ENCODE measurements at regions not wholly inside any gene's neighbourhood (a gene's known extent, or its start where the extent isn't known, plus 50 kb on each side); places are given as distances from the start of the nearest gene placed in this dataset.

- no peak for DNase-seq (ENCODE audit: low read depth)
- H3K4me3 ChIP-seq (ENCODE audit: low read length), result no peak overlapping the region
- no peak for TF ChIP-seq CTCF (conservative IDR thresholded peaks at IDR 0.05; ENCODE audit: low read length)
These were observed 149.8 kb upstream of the TLL1 start for GRCh38 chr4:165723051-165723795.

GRCh38 chr4:165724786-165725185, 148.3 kb upstream of the TLL1 start:
- DNase-seq (ENCODE audit: low read depth), result no peak
- TF ChIP-seq CTCF (conservative IDR thresholded peaks at IDR 0.05; ENCODE audit: low read length), result no peak
- no peak overlapping the region for H3K4me3 ChIP-seq (ENCODE audit: low read length)

- no peak for DNase-seq (ENCODE audit: low read depth)
- no peak for TF ChIP-seq CTCF (conservative IDR thresholded peaks at IDR 0.05; ENCODE audit: low read length)
These were observed 147.7 kb upstream of the TLL1 start for GRCh38 chr4:165725352-165725751.

GRCh38 chr4:165726831-165727230, 146.2 kb upstream of the TLL1 start:
- DNase-seq (ENCODE audit: low read depth), result no peak
- no peak for TF ChIP-seq CTCF (conservative IDR thresholded peaks at IDR 0.05; ENCODE audit: low read length)
- no peak overlapping the region for H3K4me3 ChIP-seq (ENCODE audit: low read length)

More at GRCh38 chr4:165725352-165725751, 147.7 kb upstream of the TLL1 start:
- H3K4me3 ChIP-seq (ENCODE audit: low read length), result no peak overlapping the region

- H3K4me3 ChIP-seq (ENCODE audit: low read length), result no peak overlapping the region
- TF ChIP-seq CTCF (conservative IDR thresholded peaks at IDR 0.05; ENCODE audit: low read length), result no peak
- no peak for DNase-seq (ENCODE audit: low read depth)
These were observed 135.6 kb upstream of the TLL1 start for GRCh38 chr4:165737309-165737972.

GRCh38 chr4:165738571-165738970, 134.5 kb upstream of the TLL1 start:
- no peak overlapping the region for H3K4me3 ChIP-seq (ENCODE audit: low read length)
- TF ChIP-seq CTCF (conservative IDR thresholded peaks at IDR 0.05; ENCODE audit: low read length), result no peak
- DNase-seq (ENCODE audit: low read depth), result no peak

GRCh38 chr4:165740911-165741310, 132.1 kb upstream of the TLL1 start:
- H3K4me3 ChIP-seq (ENCODE audit: low read length), result no peak overlapping the region
- TF ChIP-seq CTCF (conservative IDR thresholded peaks at IDR 0.05; ENCODE audit: low read length), result no peak
- no peak for DNase-seq (ENCODE audit: low read depth)
